Upper lobe of right lung (tissue), 1 donor: ENCODE measurements at regions not wholly inside any gene's neighbourhood (a gene's known extent, or its start where the extent isn't known, plus 50 kb on each side); places are given as distances from the start of the nearest gene placed in this dataset.

Experiments
- ATAC-seq: fragments of 200-7000 bp; cut with Tn5 transposase; one replicate; pipeline ENCODE4 v1.9.1; 2020; ENCODE audit warnings: mild to moderate bottlenecking, moderate library complexity
- DNase-seq: peaks from one replicate; pipeline ENCODE4 v3.0.0-alpha.2; 2020
- H3K27ac ChIP-seq: fragments of 200-600 bp; one replicate; pipeline ENCODE4 v1.8.0; 2022
- H3K27me3 ChIP-seq: fragments of 200-600 bp; one replicate; pipeline ENCODE4 v1.8.0; 2022; ENCODE audit warnings: mild to moderate bottlenecking
- H3K36me3 ChIP-seq: fragments of 200-600 bp; one replicate; pipeline ENCODE4 v1.8.0; 2022
- H3K4me1 ChIP-seq: fragments of 200-600 bp; one replicate; pipeline ENCODE4 v1.8.0; 2022
- H3K4me3 ChIP-seq: fragments of 200-600 bp; one replicate; pipeline ENCODE4 v1.8.0; 2022; ENCODE audit warnings: mild to moderate bottlenecking
- H3K9me3 ChIP-seq: fragments of 200-600 bp; one replicate; pipeline ENCODE4 v1.8.0; 2022
- intact Hi-C: fragments of 100-400 bp; cut with DNase I; formaldehyde crosslinking; loops from one replicate; pipeline ENCODE4 v1.11.0; 2022
- TF ChIP-seq, protein P1 (sequence below): fragments of 200-600 bp; IDR thresholded peaks from one replicate; pipeline ENCODE4 v1.8.0; 2022; ENCODE audit warnings: antibody characterized with exemption
- donor health status: DM: no; HTN: yes; CAD: no; lungs with severe emphysema.

DNA sequence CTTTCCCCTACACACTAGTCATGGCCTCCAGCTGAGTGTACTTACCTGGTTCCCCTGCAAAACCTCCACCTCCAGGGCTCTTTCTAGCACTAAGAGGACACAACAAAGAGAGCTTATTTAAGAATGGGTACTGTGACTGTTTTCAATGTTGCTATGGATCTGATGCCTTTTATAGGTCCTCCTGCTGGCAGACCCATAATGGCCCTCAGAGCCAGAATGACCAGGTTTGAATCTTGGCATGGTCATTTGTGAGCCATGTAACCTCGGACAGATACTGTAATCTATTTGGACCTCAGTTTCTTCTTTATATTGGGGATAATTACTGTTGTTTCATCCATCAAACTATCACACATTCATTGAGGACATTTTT, 137.6 kb upstream of the USP24 start:
- no peak overlapping the region for H3K27ac ChIP-seq
- H3K36me3 ChIP-seq, result no peaks in the 10 kb centered on the region
- H3K27me3 ChIP-seq, result no peaks in the 10 kb centered on the region
- H3K9me3 ChIP-seq, result no peaks in the 10 kb centered on the region
- intact Hi-C loops, result no loop called here
- no peaks in the 10 kb centered on the region for H3K4me1 ChIP-seq
- TF ChIP-seq, protein P1, sequence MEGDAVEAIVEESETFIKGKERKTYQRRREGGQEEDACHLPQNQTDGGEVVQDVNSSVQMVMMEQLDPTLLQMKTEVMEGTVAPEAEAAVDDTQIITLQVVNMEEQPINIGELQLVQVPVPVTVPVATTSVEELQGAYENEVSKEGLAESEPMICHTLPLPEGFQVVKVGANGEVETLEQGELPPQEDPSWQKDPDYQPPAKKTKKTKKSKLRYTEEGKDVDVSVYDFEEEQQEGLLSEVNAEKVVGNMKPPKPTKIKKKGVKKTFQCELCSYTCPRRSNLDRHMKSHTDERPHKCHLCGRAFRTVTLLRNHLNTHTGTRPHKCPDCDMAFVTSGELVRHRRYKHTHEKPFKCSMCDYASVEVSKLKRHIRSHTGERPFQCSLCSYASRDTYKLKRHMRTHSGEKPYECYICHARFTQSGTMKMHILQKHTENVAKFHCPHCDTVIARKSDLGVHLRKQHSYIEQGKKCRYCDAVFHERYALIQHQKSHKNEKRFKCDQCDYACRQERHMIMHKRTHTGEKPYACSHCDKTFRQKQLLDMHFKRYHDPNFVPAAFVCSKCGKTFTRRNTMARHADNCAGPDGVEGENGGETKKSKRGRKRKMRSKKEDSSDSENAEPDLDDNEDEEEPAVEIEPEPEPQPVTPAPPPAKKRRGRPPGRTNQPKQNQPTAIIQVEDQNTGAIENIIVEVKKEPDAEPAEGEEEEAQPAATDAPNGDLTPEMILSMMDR, result no peak
- no peak overlapping the region for H3K4me3 ChIP-seq
- no peak for ATAC-seq
- DNase-seq, result no peak

DNA sequence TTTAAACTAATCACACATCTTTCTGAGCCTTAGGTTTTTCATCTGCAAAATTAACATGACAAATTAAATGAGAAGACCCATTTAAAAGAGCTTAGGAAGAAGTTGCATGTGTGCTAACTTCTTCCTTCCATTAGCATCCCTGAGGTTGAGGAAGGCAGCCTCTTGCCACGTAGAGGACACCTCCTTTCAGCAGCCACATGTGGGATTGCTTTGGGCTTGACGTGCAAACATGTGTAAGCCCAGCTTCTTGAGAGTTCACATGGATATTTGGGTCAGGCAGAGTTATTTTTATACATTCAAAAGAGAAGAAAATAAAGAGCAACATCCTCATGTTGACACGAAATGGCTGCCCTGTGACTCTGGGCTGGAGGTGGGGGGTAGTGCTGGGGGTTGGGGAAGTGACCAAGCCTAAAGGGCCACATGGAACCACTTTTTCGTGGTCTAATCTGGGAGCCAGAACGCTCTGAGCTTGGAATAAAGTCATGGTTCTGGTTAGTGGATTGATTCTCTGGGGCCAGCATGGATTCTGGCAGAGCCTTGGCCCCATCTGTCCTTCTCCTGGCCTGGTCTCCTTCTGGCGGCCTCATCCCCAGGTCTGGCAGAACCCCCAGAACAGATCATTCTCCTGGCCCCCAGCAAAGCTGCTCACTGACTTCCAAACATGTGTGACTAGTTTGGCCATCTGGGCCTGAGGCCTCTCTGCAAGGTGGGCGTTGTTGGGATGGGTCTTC, 137.1 kb upstream of the USP24 start:
- no peak for ATAC-seq
- DNase-seq, result no peak
- Histone ChIP-seq H3K27me3 (no peaks in the 10 kb centered on the region), H3K4me1 (no peaks in the 10 kb centered on the region), H3K9me3 (no peaks in the 10 kb centered on the region), H3K4me3 (no peak overlapping the region), H3K36me3 (no peaks in the 10 kb centered on the region), H3K27ac (no peak overlapping the region)
- intact Hi-C loops, result no loop called here
- TF ChIP-seq, protein P1, result no peak

DNA sequence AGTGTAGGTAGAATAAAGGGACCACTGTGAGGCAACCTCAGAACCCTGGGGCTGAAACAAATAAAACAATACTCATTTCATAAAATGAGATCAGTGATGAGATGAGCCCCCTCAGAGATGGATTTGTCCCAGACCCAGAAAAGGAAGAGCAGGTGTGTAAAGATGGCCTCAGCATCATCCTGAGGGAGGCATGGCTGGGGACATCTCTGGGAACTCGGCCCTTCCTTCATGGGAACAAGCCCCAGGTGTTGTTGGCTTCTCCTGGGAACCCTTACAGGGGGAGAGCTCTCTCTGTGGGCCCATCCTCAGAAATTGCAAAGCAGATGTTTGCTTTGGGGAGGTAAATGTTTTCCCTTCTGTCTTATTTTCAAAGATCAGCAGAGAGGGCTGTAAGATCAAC, 133.2 kb upstream of the USP24 start:
- no peaks in the 10 kb centered on the region for H3K27me3 ChIP-seq
- intact Hi-C loops, result no loop called here
- H3K4me3 ChIP-seq, result no peak overlapping the region
- no peaks in the 10 kb centered on the region for H3K9me3 ChIP-seq
- TF ChIP-seq, protein P1, result no peak
- no peak for ATAC-seq
- H3K4me1 ChIP-seq, result no peaks in the 10 kb centered on the region
- DNase-seq, result no peak
- no peaks in the 10 kb centered on the region for H3K36me3 ChIP-seq
- H3K27ac ChIP-seq, result no peak overlapping the region

DNA sequence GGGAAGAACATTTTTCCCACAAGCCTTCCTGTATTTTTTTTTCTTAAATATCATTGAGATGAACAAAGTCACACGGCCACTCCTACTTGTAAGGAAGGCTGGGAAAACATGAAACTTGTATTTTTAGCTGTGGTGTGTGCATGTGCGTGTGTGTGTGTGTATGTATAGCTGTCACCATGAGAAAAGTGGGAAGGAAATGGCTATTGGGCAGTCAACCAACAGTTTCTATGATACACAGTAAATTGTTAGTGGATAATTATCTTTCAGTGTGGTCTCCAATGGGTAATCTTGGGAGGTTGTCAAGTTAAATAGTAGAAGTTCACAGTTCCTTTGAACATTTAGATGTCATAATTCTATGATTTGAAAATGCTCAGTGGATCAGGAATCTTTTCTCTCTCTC, 132.7 kb upstream of the USP24 start:
- intact Hi-C loops, result no loop called here

DNA sequence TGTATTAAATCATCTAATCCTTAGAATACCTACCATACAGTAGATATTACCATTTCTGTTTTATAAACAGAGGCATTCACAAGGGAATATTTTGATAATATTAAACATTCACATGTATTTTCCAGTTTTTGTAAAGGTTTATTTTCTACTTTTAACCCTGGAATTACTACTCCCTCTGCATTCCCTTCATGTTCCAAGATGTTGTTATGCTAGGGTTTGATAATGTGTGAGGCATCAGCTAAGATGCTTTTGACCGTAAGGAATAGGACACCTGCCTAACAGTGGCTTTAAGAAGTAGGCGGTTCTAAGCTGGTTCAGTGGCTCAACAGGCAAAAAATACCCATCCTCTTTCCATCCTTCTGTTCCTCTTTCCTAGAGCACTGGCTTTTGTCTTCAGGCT, 131.9 kb upstream of the USP24 start:
- Histone ChIP-seq H3K9me3 (no peaks in the 10 kb centered on the region), H3K4me3 (no peak overlapping the region), H3K4me1 (no peaks in the 10 kb centered on the region), H3K27ac (no peak overlapping the region), H3K27me3 (no peaks in the 10 kb centered on the region), H3K36me3 (no peaks in the 10 kb centered on the region)
- DNase-seq (no peak), ATAC-seq (no peak)
- intact Hi-C loops, result no loop called here
- TF ChIP-seq, protein P1, result no peak

More for the DNA sequence above, 132.7 kb upstream of the USP24 start:
- Histone ChIP-seq H3K27ac (no peak overlapping the region), H3K27me3 (no peaks in the 10 kb centered on the region), H3K36me3 (no peaks in the 10 kb centered on the region), H3K4me3 (no peak overlapping the region), H3K9me3 (no peaks in the 10 kb centered on the region), H3K4me1 (no peaks in the 10 kb centered on the region)
- TF ChIP-seq, protein P1, result no peak
- DNase-seq, result no peak
- ATAC-seq, result no peak

DNA sequence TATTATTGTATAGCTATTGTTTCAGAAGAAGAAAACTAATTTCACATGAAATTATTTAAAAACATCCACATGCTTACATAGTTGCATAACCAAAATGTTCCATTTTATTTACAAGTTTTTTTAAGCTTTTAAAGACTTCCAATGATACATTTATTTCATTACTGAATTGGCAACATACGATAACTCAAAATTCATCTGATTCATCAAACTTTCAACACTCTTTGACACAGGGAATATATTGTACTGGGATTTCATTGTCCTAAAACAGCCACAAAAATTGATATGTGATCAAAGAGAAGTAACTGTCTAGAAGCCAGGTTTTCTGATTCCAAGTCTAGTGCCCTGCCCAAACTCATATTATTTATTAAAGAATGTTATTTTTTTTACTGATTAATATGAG, 131.4 kb upstream of the USP24 start:
- DNase-seq (no peak), ATAC-seq (no peak)
- Histone ChIP-seq H3K27me3 (no peaks in the 10 kb centered on the region), H3K9me3 (no peaks in the 10 kb centered on the region), H3K27ac (no peak overlapping the region), H3K36me3 (no peaks in the 10 kb centered on the region), H3K4me3 (no peak overlapping the region), H3K4me1 (no peaks in the 10 kb centered on the region)
- intact Hi-C loops, result no loop called here
- TF ChIP-seq, protein P1, result no peak
